Left ventricle myocardium inferior (tissue), 1 donor: ENCODE measurements at regions not wholly inside any gene's neighbourhood (a gene's known extent, or its start where the extent isn't known, plus 50 kb on each side); places are given as distances from the start of the nearest gene placed in this dataset.
A peak's percentile ranks its signal among the peaks of the same experiment; 100 is the strongest.

ENCODE experiments used
- DNase-seq: peaks from one replicate; pipeline ENCODE4 v3.0.0-alpha.2; 2020
- H3K27ac ChIP-seq: fragments of 200-600 bp; replicated peaks from 2 replicates; pipeline ENCODE4 v1.8.0; 2021
- H3K27me3 ChIP-seq: fragments of 200-600 bp; 2 replicates; pipeline ENCODE4 v1.8.0; 2021; ENCODE audit warnings: low read depth
- H3K36me3 ChIP-seq: fragments of 200-600 bp; 2 replicates; pipeline ENCODE4 v1.8.0; 2021
- H3K4me1 ChIP-seq: fragments of 200-600 bp; 2 replicates; pipeline ENCODE4 v1.8.0; 2021
- H3K4me3 ChIP-seq: fragments of 200-600 bp; 2 replicates; pipeline ENCODE4 v1.8.0; 2021; ENCODE audit warnings: mild to moderate bottlenecking, moderate library complexity
- H3K9me3 ChIP-seq: fragments of 200-600 bp; replicated peaks from 2 replicates; pipeline ENCODE4 v1.8.0; 2021
- intact Hi-C: fragments of 100-400 bp; cut with micrococcal nuclease; formaldehyde crosslinking; loops from one replicate; pipeline ENCODE4 v1.11.0; 2022
- TF ChIP-seq, protein P1 (sequence below): fragments of 200-600 bp; IDR thresholded peaks from 2 replicates; pipeline ENCODE4 v1.8.0; 2021; ENCODE audit warnings: antibody characterized with exemption, mild to moderate bottlenecking, borderline replicate concordance
- donor health status: DM: no; HTN: yes; CAD: no; lungs with severe emphysema.

DNA sequence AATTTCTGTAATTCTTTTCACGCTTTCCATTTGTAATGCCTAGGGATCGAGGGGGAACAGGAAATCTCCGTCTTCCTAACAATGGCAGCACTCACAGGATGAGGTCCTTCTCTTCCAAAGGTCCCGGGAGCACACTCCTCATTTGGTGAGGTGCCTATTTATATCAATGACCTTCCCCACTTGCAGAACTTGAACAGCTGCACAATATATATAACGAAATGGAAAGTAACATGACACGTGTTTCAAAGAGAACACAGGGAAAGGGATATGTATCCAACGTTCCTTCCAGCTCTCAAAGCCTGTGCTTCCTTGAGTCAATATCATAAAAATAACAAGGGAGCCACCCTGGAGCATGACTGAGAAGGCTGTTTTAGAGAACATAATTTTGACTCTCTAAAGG is 78.6 kb upstream of the RBM24 start:
- peaks cover 9% of the 10 kb centered on the region for H3K9me3 ChIP-seq
- H3K4me3 ChIP-seq: no peak overlapping the region
- H3K36me3 ChIP-seq: no peaks in the 10 kb centered on the region
- no peak for DNase-seq
- H3K27ac ChIP-seq: peak overlapping the region; percentile 32
- TF ChIP-seq, protein P1, sequence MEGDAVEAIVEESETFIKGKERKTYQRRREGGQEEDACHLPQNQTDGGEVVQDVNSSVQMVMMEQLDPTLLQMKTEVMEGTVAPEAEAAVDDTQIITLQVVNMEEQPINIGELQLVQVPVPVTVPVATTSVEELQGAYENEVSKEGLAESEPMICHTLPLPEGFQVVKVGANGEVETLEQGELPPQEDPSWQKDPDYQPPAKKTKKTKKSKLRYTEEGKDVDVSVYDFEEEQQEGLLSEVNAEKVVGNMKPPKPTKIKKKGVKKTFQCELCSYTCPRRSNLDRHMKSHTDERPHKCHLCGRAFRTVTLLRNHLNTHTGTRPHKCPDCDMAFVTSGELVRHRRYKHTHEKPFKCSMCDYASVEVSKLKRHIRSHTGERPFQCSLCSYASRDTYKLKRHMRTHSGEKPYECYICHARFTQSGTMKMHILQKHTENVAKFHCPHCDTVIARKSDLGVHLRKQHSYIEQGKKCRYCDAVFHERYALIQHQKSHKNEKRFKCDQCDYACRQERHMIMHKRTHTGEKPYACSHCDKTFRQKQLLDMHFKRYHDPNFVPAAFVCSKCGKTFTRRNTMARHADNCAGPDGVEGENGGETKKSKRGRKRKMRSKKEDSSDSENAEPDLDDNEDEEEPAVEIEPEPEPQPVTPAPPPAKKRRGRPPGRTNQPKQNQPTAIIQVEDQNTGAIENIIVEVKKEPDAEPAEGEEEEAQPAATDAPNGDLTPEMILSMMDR: no peak
- intact Hi-C loops: no loop called here
- peaks cover 5% of the 10 kb centered on the region for H3K27me3 ChIP-seq
- H3K4me1 ChIP-seq: no peaks in the 10 kb centered on the region

DNA sequence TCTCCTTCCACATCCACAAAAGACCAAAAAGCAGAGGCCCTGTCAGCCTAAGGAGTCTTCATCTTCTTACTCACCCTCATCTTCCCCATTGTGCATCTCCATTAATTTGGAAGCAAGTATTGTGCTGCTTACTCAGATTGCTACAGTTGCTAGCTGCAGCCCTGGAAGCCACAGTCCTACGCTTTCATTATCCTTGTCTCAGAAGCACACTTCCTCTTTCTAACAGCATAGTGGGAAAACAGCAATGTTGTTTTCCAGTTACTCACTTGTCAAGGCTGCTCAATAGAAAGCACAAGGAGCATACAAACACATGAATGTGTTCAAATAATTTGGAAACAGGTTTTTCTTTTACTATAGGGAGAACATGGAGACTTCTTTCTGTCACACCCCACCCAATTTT is 76.6 kb upstream of the RBM24 start:
- Histone ChIP-seq H3K4me1 (no peaks in the 10 kb centered on the region), H3K36me3 (no peaks in the 10 kb centered on the region), H3K4me3 (no peak overlapping the region), H3K9me3 (peaks cover 9% of the 10 kb centered on the region), H3K27me3 (peaks cover 5% of the 10 kb centered on the region), H3K27ac (no peak overlapping the region)
- DNase-seq: no peak
- TF ChIP-seq, protein P1: no peak
- intact Hi-C loops: no loop called here

DNA sequence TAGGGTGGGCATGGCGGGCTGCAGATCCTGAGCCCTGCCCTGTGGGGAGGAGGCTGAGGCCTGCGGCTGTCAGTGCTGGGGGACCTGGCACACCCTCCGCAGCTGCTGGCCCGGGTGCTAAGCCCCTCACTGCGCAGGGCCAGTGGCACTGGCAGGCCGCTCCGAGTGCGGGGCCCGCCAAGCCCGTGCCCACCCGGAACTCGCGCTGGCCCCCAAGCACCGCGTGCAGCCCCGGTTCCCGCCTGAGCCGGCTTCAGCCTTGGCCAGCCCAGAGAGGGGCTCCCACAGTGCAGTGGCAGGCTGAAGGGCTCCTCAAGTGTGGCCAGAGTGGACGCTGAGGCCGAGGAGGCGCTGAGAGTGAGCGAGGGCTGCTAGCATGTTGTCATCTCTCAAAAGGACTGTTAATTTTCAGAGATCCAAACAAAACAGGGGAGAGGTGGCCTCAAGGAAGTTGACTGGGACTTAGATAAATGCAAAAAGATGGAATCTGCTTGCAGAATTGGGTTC is 74.5 kb upstream of the RBM24 start:
- no peak overlapping the region for H3K4me3 ChIP-seq
- no peak for DNase-seq
- TF ChIP-seq, protein P1: no peak
- no peak overlapping the region for H3K27ac ChIP-seq
- H3K36me3 ChIP-seq: no peaks in the 10 kb centered on the region
- no peaks in the 10 kb centered on the region for H3K4me1 ChIP-seq
- H3K27me3 ChIP-seq: no peaks in the 10 kb centered on the region
- H3K9me3 ChIP-seq: peaks cover 9% of the 10 kb centered on the region
- intact Hi-C loops: no loop called here

DNA sequence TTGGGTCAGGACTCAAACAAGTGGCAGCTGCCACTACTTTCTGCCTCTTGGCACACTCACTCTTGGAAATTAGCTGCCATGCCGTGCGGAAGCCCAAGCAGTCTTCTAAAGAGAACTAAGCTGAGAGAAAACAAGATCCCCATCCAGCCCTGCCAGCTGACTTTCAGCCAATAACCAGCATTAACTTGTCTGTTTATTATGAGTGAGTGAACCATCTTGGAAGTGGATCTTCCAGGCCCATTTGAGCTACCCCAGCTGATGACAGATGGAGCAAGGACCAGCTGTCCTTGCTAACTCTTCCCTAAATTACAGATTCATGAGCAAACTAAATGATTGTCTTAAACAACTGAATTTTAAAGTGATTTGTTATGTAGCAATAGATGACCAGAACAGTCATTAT is 73.9 kb upstream of the RBM24 start:
- Histone ChIP-seq H3K27ac (no peak overlapping the region), H3K9me3 (peaks cover 9% of the 10 kb centered on the region), H3K36me3 (no peaks in the 10 kb centered on the region), H3K4me3 (no peak overlapping the region), H3K27me3 (no peaks in the 10 kb centered on the region), H3K4me1 (peaks cover 4% of the 10 kb centered on the region)
- TF ChIP-seq, protein P1: no peak
- no peak for DNase-seq
- intact Hi-C loops: no loop called here

GRCh38 chr6:17210683-17211082 is 70.5 kb upstream of the RBM24 start:
- H3K27ac ChIP-seq: no peak overlapping the region
- peaks cover 14% of the 10 kb centered on the region for H3K9me3 ChIP-seq
- H3K4me1 ChIP-seq: peaks cover 20% of the 10 kb centered on the region
- H3K4me3 ChIP-seq: no peak overlapping the region
- DNase-seq: no peak
- no peaks in the 10 kb centered on the region for H3K27me3 ChIP-seq
- no peaks in the 10 kb centered on the region for H3K36me3 ChIP-seq
- TF ChIP-seq, protein P1: no peak
- intact Hi-C loops: no loop called here
